ENCODE measurements at regions not wholly inside any gene's neighbourhood (a gene's known extent, or its start where the extent isn't known, plus 50 kb on each side); places are given as distances from the start of the nearest gene placed in this dataset.

DNA sequence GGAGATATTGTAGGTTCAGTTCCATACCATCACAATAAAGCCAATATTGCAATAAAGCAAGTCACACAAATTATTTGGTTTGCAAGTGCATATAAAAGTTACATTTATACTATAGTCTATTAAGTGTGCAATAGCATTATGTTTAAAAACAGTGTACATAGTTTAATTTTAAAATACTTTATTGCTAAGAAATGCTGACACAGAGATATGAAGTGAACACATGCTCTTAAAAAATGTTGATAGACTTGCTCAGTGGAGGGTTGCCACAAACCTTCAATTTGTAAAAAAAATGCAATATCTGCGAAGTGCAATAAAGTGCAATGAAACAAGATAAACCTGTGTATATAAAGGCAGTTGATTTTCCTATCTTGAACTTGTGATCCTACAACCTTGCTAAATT, 161.5 kb downstream of the PRDM13 start:
- no peaks in the 10 kb centered on the region for H3K27me3 ChIP-seq (ENCODE audit: insufficient read depth, low read length)
- no peak overlapping the region for H3K4me3 ChIP-seq (replicated peaks in 1 of 2; ENCODE audit: low read depth in 1 of 2, low read length in 2 of 2)
- H3K4me1 ChIP-seq (ENCODE audit: control insufficient read depth in 1 of 2, insufficient read depth in 2 of 2, low read length in 2 of 2) = no peaks in the 10 kb centered on the region
- no peaks in the 10 kb centered on the region for H3K9me3 ChIP-seq (ENCODE audit: control insufficient read depth in 1 of 2, insufficient read depth in 1 of 2, low read depth in 1 of 2, low read length in 2 of 2)
- TF ChIP-seq TCF7L2 (IDR thresholded peaks at IDR 0.05; ENCODE audit: borderline replicate concordance, extremely low read depth, insufficient read depth, insufficient read length) = no peak
- no peak for TF ChIP-seq CEBPB (IDR thresholded peaks at IDR 0.05; ENCODE audit: low read depth)
- no peak for TF ChIP-seq EZH2phosphoT487 (IDR thresholded peaks at IDR 0.05; ENCODE audit: borderline replicate concordance)
- TF ChIP-seq YY1 (IDR thresholded peaks at IDR 0.05; ENCODE audit: extremely low read depth, insufficient replicate concordance, low read depth, low read length) = no peak
- H4K20me1 ChIP-seq (ENCODE audit: insufficient read depth) = no peaks in the 10 kb centered on the region
- no TSS peak for BruUV-seq (replicated peaks)
- H3K27ac ChIP-seq (ENCODE audit: low read depth, low read length) = no peak overlapping the region
- no peak overlapping the region for H3K9ac ChIP-seq (ENCODE audit: low read length)
- ATAC-seq (no peak), DNase-seq (ENCODE audit: low read depth, low spot score) (no peak)
- no peaks in the 10 kb centered on the region for H3K36me3 ChIP-seq (ENCODE audit: control insufficient read depth in 1 of 2, insufficient read depth in 2 of 2, low read length in 2 of 2)
- no peaks in the 10 kb centered on the region for H3K79me2 ChIP-seq (ENCODE audit: insufficient read depth, low read length)
- no peak overlapping the region for H2AFZ ChIP-seq (ENCODE audit: low read depth, low read length, poor library complexity, severe bottlenecking)
- ChIA-PET CTCF (no interaction called here), RAD21 (ENCODE audit: low non-redundant PET in 1 of 2, low total read pairs in 2 of 2, uncharacterized antibody in 2 of 2, unreplicated experiment in 2 of 2) (no interaction called here), POLR2A (no interaction called here)
- intact Hi-C loops (cut with micrococcal nuclease) = no loop called here
- H3K9me2 ChIP-seq (ENCODE audit: insufficient read depth) = no peaks in the 10 kb centered on the region
- H3K4me2 ChIP-seq (ENCODE audit: low read length) = no peak overlapping the region

DNA sequence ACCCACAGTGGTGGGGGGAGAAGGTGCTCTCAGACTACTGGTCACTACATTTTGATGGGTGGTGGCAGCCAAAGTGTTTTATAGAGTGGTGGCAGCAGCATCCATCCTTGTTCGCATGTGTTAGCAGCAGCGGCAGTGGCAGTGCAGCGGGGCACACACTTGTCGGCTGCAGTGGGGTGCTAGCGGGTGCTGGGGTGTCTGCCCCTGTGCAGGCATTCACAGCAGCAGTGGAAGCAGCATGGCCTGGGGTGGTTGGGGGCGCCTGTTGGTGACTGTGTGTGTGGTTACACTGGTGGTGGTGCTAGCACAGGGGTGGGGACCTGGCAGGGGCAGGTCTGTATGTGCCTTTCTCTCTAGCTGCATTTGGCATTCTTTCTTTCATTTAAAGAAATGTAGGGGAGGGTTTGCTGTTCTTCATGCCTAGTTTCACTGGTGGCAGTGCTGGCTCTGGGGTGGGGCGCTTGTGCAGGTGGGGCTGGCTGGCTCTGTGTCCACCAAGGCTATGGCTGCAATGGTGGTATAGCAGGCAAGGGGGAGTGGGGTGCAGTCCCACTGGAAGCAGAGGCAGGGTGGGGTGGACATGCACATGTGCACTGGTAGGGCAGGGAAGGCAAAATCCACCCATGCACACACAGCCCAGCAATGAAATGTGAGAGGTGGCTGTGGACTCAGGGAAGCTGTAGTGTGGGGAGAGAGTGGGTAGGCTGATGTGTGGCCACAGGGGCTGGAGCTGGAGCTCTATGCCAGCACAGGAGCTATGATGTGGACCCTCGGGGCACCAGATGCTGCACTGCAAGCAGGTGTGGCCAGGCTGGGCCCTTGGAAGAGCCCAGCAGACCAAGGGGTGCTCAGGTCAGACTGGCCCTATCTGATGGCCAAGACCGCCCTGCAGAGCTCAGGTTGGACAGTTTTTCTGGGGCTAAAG, 173.3 kb downstream of the PRDM13 start:
- DNase-seq (ENCODE audit: low read depth, low spot score) = no peak
- no peaks in the 10 kb centered on the region for H3K4me1 ChIP-seq (ENCODE audit: control insufficient read depth in 1 of 2, insufficient read depth in 2 of 2, low read length in 2 of 2)
- H3K9me3 ChIP-seq (ENCODE audit: control insufficient read depth in 1 of 2, insufficient read depth in 1 of 2, low read depth in 1 of 2, low read length in 2 of 2) = no peaks in the 10 kb centered on the region
- no peak overlapping the region for H3K4me3 ChIP-seq (replicated peaks in 1 of 2; ENCODE audit: low read depth in 1 of 2, low read length in 2 of 2)
- TF ChIP-seq EZH2phosphoT487 (IDR thresholded peaks at IDR 0.05; ENCODE audit: borderline replicate concordance) (no peak), YY1 (IDR thresholded peaks at IDR 0.05; ENCODE audit: extremely low read depth, insufficient replicate concordance, low read depth, low read length) (no peak), ZNF274 (IDR thresholded peaks at IDR 0.05; ENCODE audit: low read depth, low read length) (no peak)
- no peak overlapping the region for H3K9ac ChIP-seq (ENCODE audit: low read length)
- no peak for ATAC-seq
- ChIA-PET POLR2A (no interaction called here), RAD21 (ENCODE audit: low non-redundant PET in 1 of 2, low total read pairs in 2 of 2, uncharacterized antibody in 2 of 2, unreplicated experiment in 2 of 2) (no interaction called here), CTCF (no interaction called here)
- H3K9me2 ChIP-seq (ENCODE audit: insufficient read depth) = no peaks in the 10 kb centered on the region
- H3K27me3 ChIP-seq (ENCODE audit: insufficient read depth, low read length) = no peaks in the 10 kb centered on the region
- H2AFZ ChIP-seq (ENCODE audit: low read depth, low read length, poor library complexity, severe bottlenecking) = no peak overlapping the region
- H3K27ac ChIP-seq (ENCODE audit: low read depth, low read length) = no peak overlapping the region
- no peaks in the 10 kb centered on the region for H4K20me1 ChIP-seq (ENCODE audit: insufficient read depth)
- no TSS peak for BruUV-seq (replicated peaks)
- no peaks in the 10 kb centered on the region for H3K36me3 ChIP-seq (ENCODE audit: control insufficient read depth in 1 of 2, insufficient read depth in 2 of 2, low read length in 2 of 2)
- no peak overlapping the region for H3K4me2 ChIP-seq (ENCODE audit: low read length)
- intact Hi-C loops (cut with micrococcal nuclease) = no loop called here
- no peaks in the 10 kb centered on the region for H3K79me2 ChIP-seq (ENCODE audit: insufficient read depth, low read length)

Measured in HCT116 (cell line).